ENCODE measurements at regions not wholly inside any gene's neighbourhood (a gene's known extent, or its start where the extent isn't known, plus 50 kb on each side); places are given as distances from the start of the nearest gene placed in this dataset.

DNA sequence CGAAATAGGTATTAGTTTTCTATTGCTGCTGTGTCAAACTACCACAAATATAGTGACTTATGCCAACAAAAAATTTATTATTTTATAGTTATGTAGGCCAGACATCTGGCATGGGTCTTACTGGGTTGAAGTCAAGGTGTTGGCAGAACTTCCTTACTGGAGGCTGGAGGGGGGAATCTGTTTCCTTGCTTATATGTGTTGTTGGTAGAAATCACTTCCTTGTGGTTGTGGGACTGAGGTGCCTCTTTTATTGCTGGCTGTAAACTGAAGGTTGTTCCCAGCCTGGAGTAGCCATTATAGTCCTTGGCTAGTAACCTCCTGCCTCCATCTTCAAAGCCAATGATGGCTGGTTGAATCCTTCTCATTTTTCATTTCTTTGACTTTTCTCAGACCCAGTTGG is 439.8 kb upstream of the EEF2KMT start:
- no CpG with 5 or more reads among the region's 1 CpG for WGBS, 2 experiments (ENCODE audit: extremely low coverage in 2 of 2, insufficient read length in 1 of 2)
- Histone ChIP-seq H2BK120ac (ENCODE audit: low read depth, low read length) (no peak overlapping the region), H3K56ac (ENCODE audit: extremely low read depth, insufficient read depth, low read length) (no peak overlapping the region), H3K36me3 (ENCODE audit: control insufficient read depth, insufficient read depth, low read length) (no peaks in the 10 kb centered on the region), H3K9me1 (ENCODE audit: insufficient read depth, low read length) (no peaks in the 10 kb centered on the region), H3K4ac (ENCODE audit: low read depth, low read length) (no peak overlapping the region), H3K23ac (ENCODE audit: low read depth, low read length) (no peak overlapping the region), H3K9ac (ENCODE audit: low read depth, low read length) (no peak overlapping the region), H2AFZ (replicated peaks; ENCODE audit: low read length, poor library complexity) (no peak overlapping the region), H3K79me1 (ENCODE audit: low read depth in 1 of 2, low read length in 2 of 2) (no peaks in the 10 kb centered on the region), H2BK15ac (ENCODE audit: low read depth, low read length) (no peak overlapping the region), H2BK20ac (ENCODE audit: low read depth, low read length) (no peak overlapping the region), H2AK5ac (ENCODE audit: low read depth, low read length) (no peak overlapping the region), H2AK9ac (replicated peaks; ENCODE audit: low read depth, low read length, poor library complexity) (no peak overlapping the region), H3K4me2 (ENCODE audit: low read depth, low read length) (no peak overlapping the region), H3K14ac (replicated peaks; ENCODE audit: low read depth, low read length) (no peak overlapping the region), H3K18ac (ENCODE audit: low read depth, low read length) (no peak overlapping the region), H4K5ac (ENCODE audit: low read depth, low read length) (no peak overlapping the region), H3K9me3 (ENCODE audit: control insufficient read depth, insufficient read depth, low read length) (peaks cover 14% of the 10 kb centered on the region), H2BK5ac (ENCODE audit: low read depth, low read length, poor library complexity, severe bottlenecking) (no peak overlapping the region), H3K27ac (ENCODE audit: insufficient read depth, low read length) (no peak overlapping the region), H4K91ac (ENCODE audit: insufficient read depth, low read depth, low read length) (no peak overlapping the region), H3K4me1 (ENCODE audit: control insufficient read depth, insufficient read depth, low read length) (no peaks in the 10 kb centered on the region), H3K27me3 (ENCODE audit: control insufficient read depth, insufficient read depth, low read length) (no peaks in the 10 kb centered on the region), H4K8ac (ENCODE audit: low read depth in 2 of 2, low read length in 2 of 2) (no peak overlapping the region), H3K4me3 (ENCODE audit: insufficient read depth, low read depth, low read length) (no peak overlapping the region), H4K20me1 (ENCODE audit: insufficient read depth, low read length) (no peaks in the 10 kb centered on the region)
- intact Hi-C loops (cut with micrococcal nuclease) = no loop called here
- BruUV-seq (replicated peaks) = no TSS peak
- POLR2A ChIA-PET (ENCODE audit: unreplicated experiment) = no interaction called here
- in situ Hi-C loops (cut with MboI; ENCODE audit: low sequenced_read_pairs) = no loop called here
- TF ChIP-seq POLR2A (IDR thresholded peaks at IDR 0.05; ENCODE audit: low read depth, low read length) (no peak), CEBPB (IDR thresholded peaks at IDR 0.05; ENCODE audit: low read depth, low read length) (no peak), RFX5 (IDR thresholded peaks at IDR 0.05; ENCODE audit: low read depth, low read length) (no peak), RAD21 (IDR thresholded peaks at IDR 0.05; ENCODE audit: low read length) (no peak)
- TF ChIP-seq, protein P1, sequence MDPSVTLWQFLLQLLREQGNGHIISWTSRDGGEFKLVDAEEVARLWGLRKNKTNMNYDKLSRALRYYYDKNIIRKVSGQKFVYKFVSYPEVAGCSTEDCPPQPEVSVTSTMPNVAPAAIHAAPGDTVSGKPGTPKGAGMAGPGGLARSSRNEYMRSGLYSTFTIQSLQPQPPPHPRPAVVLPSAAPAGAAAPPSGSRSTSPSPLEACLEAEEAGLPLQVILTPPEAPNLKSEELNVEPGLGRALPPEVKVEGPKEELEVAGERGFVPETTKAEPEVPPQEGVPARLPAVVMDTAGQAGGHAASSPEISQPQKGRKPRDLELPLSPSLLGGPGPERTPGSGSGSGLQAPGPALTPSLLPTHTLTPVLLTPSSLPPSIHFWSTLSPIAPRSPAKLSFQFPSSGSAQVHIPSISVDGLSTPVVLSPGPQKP (IDR thresholded peaks at IDR 0.05; ENCODE audit: borderline replicate concordance, low read depth, low read length) = no peak
- TF ChIP-seq, protein P2, sequence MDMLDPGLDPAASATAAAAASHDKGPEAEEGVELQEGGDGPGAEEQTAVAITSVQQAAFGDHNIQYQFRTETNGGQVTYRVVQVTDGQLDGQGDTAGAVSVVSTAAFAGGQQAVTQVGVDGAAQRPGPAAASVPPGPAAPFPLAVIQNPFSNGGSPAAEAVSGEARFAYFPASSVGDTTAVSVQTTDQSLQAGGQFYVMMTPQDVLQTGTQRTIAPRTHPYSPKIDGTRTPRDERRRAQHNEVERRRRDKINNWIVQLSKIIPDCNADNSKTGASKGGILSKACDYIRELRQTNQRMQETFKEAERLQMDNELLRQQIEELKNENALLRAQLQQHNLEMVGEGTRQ (IDR thresholded peaks at IDR 0.05; ENCODE audit: low read depth, low read length) = no peak
- no peak for DNase-seq
- dilution Hi-C loops (cut with HindIII; ENCODE audit: low sequenced_read_pairs, unreplicated experiment) = no loop called here
- CTCF ChIA-PET = no interaction called here
- no peak for ATAC-seq (ENCODE audit: low read depth)
